HG02885 (cell line): ENCODE measurements at regions not wholly inside any gene's neighbourhood (a gene's known extent, or its start where the extent isn't known, plus 50 kb on each side); places are given as distances from the start of the nearest gene placed in this dataset.

ENCODE experiments used
- ATAC-seq: cut with Tn5 transposase; IDR thresholded peaks from one replicate; pipeline ENCODE4 v1.9.1; 2021; ENCODE audit warnings: mild to moderate bottlenecking; ENCODE audit not compliant: unreplicated experiment, poor library complexity

GRCh38 chr14:99038431-99038820, 233.6 kb downstream of the BCL11B start:
- no peak for ATAC-seq

GRCh38 chr14:99039331-99040041, 232.5 kb downstream of the BCL11B start:
- ATAC-seq, result no peak

GRCh38 chr14:99040052-99040451, 231.9 kb downstream of the BCL11B start:
- no peak for ATAC-seq

GRCh38 chr14:99040711-99041110, 231.3 kb downstream of the BCL11B start:
- ATAC-seq, result no peak

- ATAC-seq, result no peak
Measured at GRCh38 chr14:99041141-99041819, 230.7 kb downstream of the BCL11B start.

GRCh38 chr14:99041820-99042174, 230.2 kb downstream of the BCL11B start:
- ATAC-seq, result no peak

- ATAC-seq, result no peak
Measured at GRCh38 chr14:99042381-99043266, 229.4 kb downstream of the BCL11B start.

GRCh38 chr14:99043267-99043615, 228.8 kb downstream of the BCL11B start:
- no peak for ATAC-seq

GRCh38 chr14:99043756-99044155, 228.2 kb downstream of the BCL11B start:
- ATAC-seq, result no peak

- ATAC-seq, result no peak
Measured at GRCh38 chr14:99047441-99048031, 224.5 kb downstream of the BCL11B start.

GRCh38 chr14:99050309-99050708, 221.7 kb downstream of the BCL11B start:
- no peak for ATAC-seq

GRCh38 chr14:99052467-99052866, 219.5 kb downstream of the BCL11B start:
- no peak for ATAC-seq

- ATAC-seq, result no peak
Measured at GRCh38 chr14:99055019-99055418, 217.0 kb downstream of the BCL11B start.

GRCh38 chr14:99055816-99056215, 216.2 kb downstream of the BCL11B start:
- ATAC-seq, result no peak

GRCh38 chr14:99057576-99058083, 214.4 kb downstream of the BCL11B start:
- ATAC-seq, result no peak

GRCh38 chr14:99058542-99058941, 213.5 kb downstream of the BCL11B start:
- ATAC-seq, result no peak

- ATAC-seq, result no peak
Measured at GRCh38 chr14:99062216-99062615, 209.8 kb downstream of the BCL11B start.

- no peak for ATAC-seq
Measured at GRCh38 chr14:99062772-99063418, 209.1 kb downstream of the BCL11B start.

- no peak for ATAC-seq
Measured at GRCh38 chr14:99063620-99064225, 208.3 kb downstream of the BCL11B start.
